Caki2 (cell line): ENCODE measurements at regions not wholly inside any gene's neighbourhood (a gene's known extent, or its start where the extent isn't known, plus 50 kb on each side); places are given as distances from the start of the nearest gene placed in this dataset.
"Not testable (repeated sequence)": the region's sequence is repeated elsewhere in the genome, so short reads cannot be mapped to it uniquely, and the experiment has no call there.

Experiments
- DNase-seq: peaks from one replicate; pipeline ENCODE4 v3.0.0-alpha.2; 2015; ENCODE audit warnings: low read depth
- in situ Hi-C: cut with HindIII; loops from 2 replicates; pipeline ENCODE4 v1.10.0; 2016; ENCODE audit warnings: low sequenced_read_pairs, low pct_unique_long_range_greater_than_20kb, mixed read lengths

GRCh38 chr14:83151571-83151970 lies 1617.9 kb upstream of the SEL1L start:
- DNase-seq, result no peak
- in situ Hi-C loops, result no loop called here

- DNase-seq, result no peak
- in situ Hi-C loops, result no loop called here
Observed at GRCh38 chr14:83153081-83153480, 1619.4 kb upstream of the SEL1L start.

GRCh38 chr14:83162361-83162929 lies 1628.8 kb upstream of the SEL1L start:
- in situ Hi-C loops, result no loop called here
- DNase-seq, result no peak

GRCh38 chr14:83163016-83163415 lies 1629.4 kb upstream of the SEL1L start:
- in situ Hi-C loops, result no loop called here
- DNase-seq, result no peak

GRCh38 chr14:83164016-83164415 lies 1630.4 kb upstream of the SEL1L start:
- peak; percentile 36 for DNase-seq
- in situ Hi-C loops, result no loop called here

GRCh38 chr14:83164591-83164990 lies 1630.9 kb upstream of the SEL1L start:
- in situ Hi-C loops, result no loop called here
- peak; percentile 33 for DNase-seq

DNA sequence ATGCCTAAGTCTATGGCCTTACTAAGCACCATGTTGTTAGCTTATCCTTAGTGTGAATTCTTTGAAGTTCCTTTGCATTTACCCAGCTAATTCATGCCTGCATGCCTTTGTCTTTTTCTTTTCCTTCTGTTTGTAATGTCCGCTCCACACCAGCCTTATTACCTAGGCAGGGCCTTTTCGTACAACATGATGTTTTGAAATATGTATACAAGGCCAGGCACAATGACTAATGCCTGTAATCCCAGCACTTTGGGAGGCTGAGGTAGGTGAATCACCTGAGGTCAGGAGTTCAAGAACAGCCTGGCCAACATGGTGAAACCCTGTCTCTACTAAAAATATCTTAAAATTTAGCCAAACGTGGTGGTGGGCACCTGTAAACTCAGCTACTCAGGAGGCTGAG lies 1636.5 kb upstream of the SEL1L start:
- in situ Hi-C loops, result no loop called here
- no peak for DNase-seq

- no peak for DNase-seq
- in situ Hi-C loops, result no loop called here
Observed at GRCh38 chr14:83171761-83172160, 1638.1 kb upstream of the SEL1L start.

DNA sequence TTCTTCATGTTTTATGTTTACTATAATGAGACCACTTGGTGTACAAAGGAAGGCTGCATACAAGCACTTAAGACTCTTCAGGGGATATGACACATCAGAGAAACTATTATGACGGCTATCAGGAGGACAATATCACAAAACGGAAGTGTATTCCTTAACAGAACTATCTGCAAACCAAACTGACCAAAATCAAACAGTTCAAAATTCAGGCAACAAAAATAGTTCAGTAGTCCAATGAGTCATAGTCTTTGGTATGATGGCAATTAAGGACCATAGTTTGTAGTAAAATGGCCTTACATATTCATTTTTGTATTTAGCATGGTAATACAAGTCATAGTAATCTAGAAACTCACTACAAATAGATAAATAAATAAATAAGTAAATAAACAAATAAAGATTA lies 1638.7 kb upstream of the SEL1L start:
- in situ Hi-C loops, result no loop called here
- no peak for DNase-seq

DNA sequence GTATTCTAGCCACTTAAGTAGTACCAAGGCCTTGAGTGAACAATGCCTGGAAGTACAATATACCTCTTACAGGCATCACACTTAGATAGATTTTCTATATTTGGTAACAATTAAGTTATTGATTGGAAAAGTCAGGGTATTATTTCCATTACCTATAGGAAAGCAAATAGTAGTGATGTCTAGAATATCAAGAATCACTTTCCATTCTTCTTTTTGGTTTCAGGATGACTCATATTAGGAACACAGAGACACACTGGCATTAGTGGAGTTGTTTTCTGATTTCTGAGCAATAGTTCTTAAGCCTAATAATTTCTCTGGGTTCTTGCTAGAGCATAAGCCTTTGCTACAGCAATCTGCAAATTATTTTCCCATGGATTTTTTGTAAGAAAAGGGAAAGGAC lies 1640.0 kb upstream of the SEL1L start:
- in situ Hi-C loops, result no loop called here
- no peak for DNase-seq

- no peak for DNase-seq
- in situ Hi-C loops, result no loop called here
Observed at GRCh38 chr14:83184531-83184930, 1650.9 kb upstream of the SEL1L start.

- in situ Hi-C loops, DNase-seq: not testable (repeated sequence)
Observed at GRCh38 chr14:83188311-83188710, 1654.7 kb upstream of the SEL1L start.

GRCh38 chr14:83196236-83196635 lies 1662.6 kb upstream of the SEL1L start:
- no peak for DNase-seq
- in situ Hi-C loops, result no loop called here

DNA sequence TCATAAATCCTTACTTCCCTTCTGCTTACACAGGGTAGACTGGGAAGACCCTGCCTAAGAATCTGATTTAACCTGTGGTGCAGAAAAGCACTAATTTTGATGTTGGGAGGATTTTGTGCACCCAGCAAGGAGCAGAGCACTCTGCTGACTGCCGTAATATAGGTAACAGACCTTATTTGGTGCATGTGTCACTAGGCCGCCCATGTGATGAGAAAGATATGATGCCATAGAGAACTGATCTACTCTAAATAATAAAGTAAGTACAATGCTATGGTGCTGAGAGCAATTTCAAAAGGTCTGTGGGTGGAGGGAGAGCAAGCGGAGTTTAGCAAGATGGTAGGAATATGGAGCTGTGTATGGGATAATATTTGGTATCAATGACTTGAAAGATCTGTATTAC lies 1663.6 kb upstream of the SEL1L start:
- DNase-seq, result no peak
- in situ Hi-C loops, result no loop called here

DNA sequence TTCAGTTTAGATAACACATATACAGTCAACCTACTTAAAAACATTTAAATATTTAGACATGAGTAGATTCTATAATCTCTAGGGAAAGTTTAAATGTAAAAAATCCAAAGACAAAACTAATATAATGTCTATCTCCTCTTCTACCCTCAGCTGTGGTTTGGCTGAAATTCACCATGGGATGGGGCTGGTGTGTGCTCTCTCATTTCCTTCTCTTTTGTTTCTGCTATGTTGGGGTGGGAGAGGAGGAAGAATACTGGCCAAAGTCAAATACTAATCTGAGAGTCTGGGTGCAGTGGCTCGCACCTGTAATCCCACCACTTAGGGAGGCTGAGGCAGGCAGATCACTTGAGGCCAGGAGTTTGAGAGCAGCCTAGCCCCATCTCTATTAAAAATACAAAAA lies 1673.9 kb upstream of the SEL1L start:
- in situ Hi-C loops, result no loop called here
- DNase-seq, result no peak

GRCh38 chr14:83208341-83208740 lies 1674.7 kb upstream of the SEL1L start:
- DNase-seq, result no peak
- in situ Hi-C loops, result no loop called here

DNA sequence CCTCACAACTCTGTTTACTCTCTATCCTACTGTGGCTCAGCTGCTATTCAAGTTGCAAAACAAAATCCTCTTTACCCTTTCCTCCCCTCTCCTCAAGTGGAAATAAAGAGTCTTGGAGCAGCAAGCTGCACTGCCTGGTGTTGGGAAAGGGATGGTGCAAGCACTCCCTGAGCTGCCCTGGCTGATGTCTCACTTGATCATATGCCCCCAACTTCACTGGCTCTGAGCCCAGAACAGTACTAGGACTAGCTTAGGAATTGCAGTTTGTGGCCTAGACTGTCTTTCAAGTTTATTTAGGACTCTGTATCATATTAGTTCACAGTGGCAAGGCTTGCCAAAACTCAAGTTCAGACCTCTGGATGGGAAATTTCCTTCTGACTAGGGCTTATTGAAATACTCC lies 1683.8 kb upstream of the SEL1L start:
- no peak for DNase-seq
- in situ Hi-C loops, result no loop called here

DNA sequence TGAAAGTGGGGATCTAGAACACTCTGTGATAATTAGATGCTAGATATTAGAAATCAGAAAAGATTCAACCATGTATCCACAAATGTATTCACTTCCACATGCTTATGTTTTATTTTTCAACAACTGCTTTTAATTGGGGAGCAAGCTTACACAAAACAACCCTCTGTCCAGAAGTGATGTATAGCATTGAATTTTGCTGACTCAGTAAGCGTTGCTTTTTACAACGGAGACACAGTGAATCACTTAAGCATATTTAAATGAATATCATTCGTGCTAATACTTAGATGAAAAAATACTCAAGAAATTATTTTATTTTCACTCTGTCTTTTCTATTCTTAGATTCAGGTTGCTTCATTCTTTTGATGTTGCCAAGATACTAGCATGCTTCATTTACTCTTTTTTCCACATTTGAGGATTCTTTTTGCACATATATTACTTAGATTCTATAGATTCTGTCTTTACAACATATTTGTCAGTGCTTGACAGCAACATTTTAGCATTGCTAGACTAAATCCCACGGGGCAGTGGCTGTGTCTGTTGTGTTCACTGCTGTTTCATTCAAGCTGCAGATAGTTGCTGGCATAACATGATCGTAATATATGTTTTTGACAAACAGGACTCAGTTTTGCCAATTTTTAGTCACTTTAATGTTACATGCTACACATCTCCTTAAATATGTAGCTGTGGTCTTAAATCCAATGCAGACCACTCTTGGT lies 1714.4 kb upstream of the SEL1L start:
- in situ Hi-C loops, result no loop called here

GRCh38 chr14:83251402-83251801 lies 1717.7 kb upstream of the SEL1L start:
- DNase-seq, result no peak
- in situ Hi-C loops, result no loop called here

More for the DNA sequence above, 1714.4 kb upstream of the SEL1L start:
- DNase-seq, result no peak

DNA sequence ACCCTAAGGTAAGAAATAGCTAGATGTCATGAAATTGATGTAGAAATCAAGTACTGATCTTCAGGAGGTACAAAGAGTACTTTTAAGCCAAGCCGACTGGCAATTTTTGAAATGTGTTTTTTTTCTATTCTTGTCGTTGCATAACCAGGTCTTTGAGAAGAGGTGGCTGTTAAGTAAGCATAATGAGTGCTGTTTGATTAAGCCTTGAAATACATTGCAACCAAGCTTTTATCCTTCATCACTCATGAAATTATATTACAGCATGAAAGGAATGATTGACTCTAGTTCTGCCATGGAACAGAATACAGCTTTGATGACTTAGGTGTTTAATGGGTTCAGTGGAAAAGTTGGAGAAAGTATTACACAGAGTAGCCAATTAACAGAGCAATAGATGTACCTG lies 1720.2 kb upstream of the SEL1L start:
- in situ Hi-C loops, result no loop called here

More for the DNA sequence above, 1720.2 kb upstream of the SEL1L start:
- no peak for DNase-seq
